CD4-positive, alpha-beta memory T cell (primary cell): ENCODE measurements at regions not wholly inside any gene's neighbourhood (a gene's known extent, or its start where the extent isn't known, plus 50 kb on each side); places are given as distances from the start of the nearest gene placed in this dataset.

Experiments
- CTCF ChIA-PET: fragments of 350-600 bp; sonication (Branson Sonifier 250); formaldehyde crosslinking; loops from one replicate; lab custom pipeline; 2021; ENCODE audit warnings: inconsistent platforms; ENCODE audit not compliant: partially characterized antibody; lab: Charles Lee
- POLR2A ChIA-PET: fragments of 350-600 bp; sonication (Branson Sonifier 250); formaldehyde crosslinking; loops from one replicate; lab custom pipeline; 2021; ENCODE audit not compliant: partially characterized antibody; lab: Charles Lee
- DNase-seq, 5 donors: peaks; one replicate each; pipeline versions ENCODE4 v3.0.0 to v3.0.0-alpha.2; 2020 to 2022; ENCODE audit warnings: mixed read lengths in 1 of 5
- H3K27ac ChIP-seq: one replicate; pipeline ENCODE4 v1.7.0; 2013; ENCODE audit warnings: low read depth, low read length
- H3K27me3 ChIP-seq: 2 replicates; pipeline ENCODE4 v1.7.0; 2013; ENCODE audit warnings: mild to moderate bottlenecking, low read length, moderate library complexity; ENCODE audit not compliant: insufficient read depth
- H3K36me3 ChIP-seq: 2 replicates; pipeline ENCODE4 v1.7.0; 2013; ENCODE audit warnings: mild to moderate bottlenecking, low read length, moderate library complexity; ENCODE audit not compliant: insufficient read depth
- H3K4me1 ChIP-seq: 2 replicates; pipeline ENCODE4 v1.7.0; 2013; ENCODE audit warnings: mild to moderate bottlenecking, low read length, moderate library complexity; ENCODE audit not compliant: insufficient read depth
- H3K4me3 ChIP-seq, 2 donors: one replicate each; pipeline ENCODE4 v1.7.0; 2013; ENCODE audit warnings: low read length in 2 of 2, mild to moderate bottlenecking in 1 of 2
- H3K9me3 ChIP-seq, 2 donors: one replicate each; pipeline ENCODE4 v1.7.0; 2013; ENCODE audit warnings: low read length in 2 of 2, control low read depth in 1 of 2; ENCODE audit not compliant: control insufficient read depth in 1 of 2
- H3K27ac Mint-ChIP-seq, 7 donors: one replicate each; pipeline ENCODE4 v1.8.0; 2020 to 2021; ENCODE audit warnings: mixed read lengths in 7 of 7, mild to moderate bottlenecking in 6 of 7, inconsistent platforms in 3 of 7, moderate library complexity in 3 of 7
- H3K27me3 Mint-ChIP-seq, 2 donors: one replicate each; pipeline ENCODE4 v1.8.0; 2020 to 2021; ENCODE audit warnings: mixed read lengths in 2 of 2
- H3K36me3 Mint-ChIP-seq, 2 donors: one replicate each; pipeline ENCODE4 v1.8.0; 2020 to 2021; ENCODE audit warnings: mixed read lengths in 2 of 2, inconsistent platforms in 1 of 2, mild to moderate bottlenecking in 1 of 2
- H3K4me1 Mint-ChIP-seq, 4 donors: one replicate each; pipeline ENCODE4 v1.8.0; 2020 to 2021; ENCODE audit warnings: mixed read lengths in 4 of 4, mild to moderate bottlenecking in 1 of 4
- H3K4me3 Mint-ChIP-seq, 8 donors: one replicate each; pipeline ENCODE4 v1.8.0; 2020 to 2021; ENCODE audit warnings: mixed read lengths in 8 of 8, mild to moderate bottlenecking in 7 of 8, moderate library complexity in 6 of 8, inconsistent platforms in 3 of 8
- H3K9me3 Mint-ChIP-seq, 8 donors: one replicate each; pipeline ENCODE4 v1.8.0; 2020 to 2021; ENCODE audit warnings: mixed read lengths in 8 of 8, mild to moderate bottlenecking in 5 of 8, inconsistent platforms in 3 of 8, moderate library complexity in 1 of 8
- intact Hi-C: fragments of 100-400 bp; cut with micrococcal nuclease; formaldehyde crosslinking; loops from one replicate; pipeline ENCODE4 v1.15.1; 2023

GRCh38 chr6:12598919-12599318 lies 117.6 kb upstream of the PHACTR1 start:
- H3K27ac ChIP-seq: no peak overlapping the region
- ChIA-PET CTCF (no interaction called here), POLR2A (no interaction called here)
- Mint-ChIP-seq H3K9me3 (no peaks in the 10 kb centered on the region), H3K36me3 (no peaks in the 10 kb centered on the region), H3K27me3 (peaks cover 1 to 9% of the 10 kb centered on the region in 2 donors), H3K4me3 (no peak overlapping the region), H3K4me1 (peaks cover 0 to 1% (median 0%) of the 10 kb centered on the region in 4 donors), H3K27ac (no peak overlapping the region)
- H3K4me1 ChIP-seq: no peaks in the 10 kb centered on the region
- no peaks in the 10 kb centered on the region for H3K9me3 ChIP-seq
- DNase-seq: no peak
- H3K4me3 ChIP-seq: no peak overlapping the region
- no peaks in the 10 kb centered on the region for H3K36me3 ChIP-seq
- H3K27me3 ChIP-seq: no peaks in the 10 kb centered on the region
- intact Hi-C loops: no loop called here

- Mint-ChIP-seq H3K9me3 (no peaks in the 10 kb centered on the region), H3K4me1 (peaks cover 0 to 3% (median 1%) of the 10 kb centered on the region in 4 donors), H3K36me3 (no peaks in the 10 kb centered on the region), H3K27me3 (peaks cover 4 to 6% of the 10 kb centered on the region in 2 donors), H3K27ac (no peak overlapping the region), H3K4me3 (no peak overlapping the region)
- no peak overlapping the region for H3K27ac ChIP-seq
- H3K36me3 ChIP-seq: no peaks in the 10 kb centered on the region
- CTCF ChIA-PET: no interaction called here
- POLR2A ChIA-PET: no interaction called here
- no peak for DNase-seq
- no peaks in the 10 kb centered on the region for H3K9me3 ChIP-seq
- H3K27me3 ChIP-seq: no peaks in the 10 kb centered on the region
- H3K4me1 ChIP-seq: no peaks in the 10 kb centered on the region
- no peak overlapping the region for H3K4me3 ChIP-seq
- intact Hi-C loops: no loop called here
Measured at GRCh38 chr6:12601881-12602280, 114.7 kb upstream of the PHACTR1 start.

GRCh38 chr6:12602342-12602741 lies 114.2 kb upstream of the PHACTR1 start:
- Histone ChIP-seq H3K9me3 (no peaks in the 10 kb centered on the region), H3K36me3 (no peaks in the 10 kb centered on the region), H3K27me3 (no peaks in the 10 kb centered on the region), H3K4me1 (no peaks in the 10 kb centered on the region), H3K4me3 (no peak overlapping the region), H3K27ac (no peak overlapping the region)
- intact Hi-C loops: no loop called here
- no peaks in the 10 kb centered on the region for H3K36me3 Mint-ChIP-seq
- H3K27ac Mint-ChIP-seq: no peak overlapping the region
- peaks cover 0 to 3% (median 1%) of the 10 kb centered on the region in 4 donors for H3K4me1 Mint-ChIP-seq
- H3K27me3 Mint-ChIP-seq: peaks cover 4 to 6% of the 10 kb centered on the region in 2 donors
- no peak overlapping the region for H3K4me3 Mint-ChIP-seq
- POLR2A ChIA-PET: no interaction called here
- no peaks in the 10 kb centered on the region for H3K9me3 Mint-ChIP-seq
- no peak for DNase-seq
- CTCF ChIA-PET: no interaction called here

GRCh38 chr6:12602951-12603672 lies 113.5 kb upstream of the PHACTR1 start:
- H3K9me3 ChIP-seq: no peaks in the 10 kb centered on the region
- no peak overlapping the region for H3K4me3 ChIP-seq
- Mint-ChIP-seq H3K4me3 (no peak overlapping the region), H3K9me3 (no peaks in the 10 kb centered on the region), H3K36me3 (no peaks in the 10 kb centered on the region), H3K4me1 (peaks cover 0 to 3% (median 1%) of the 10 kb centered on the region in 4 donors), H3K27ac (no peak overlapping the region), H3K27me3 (peaks cover 4 to 6% of the 10 kb centered on the region in 2 donors)
- no peak overlapping the region for H3K27ac ChIP-seq
- DNase-seq: no peak
- intact Hi-C loops: no loop called here
- no peaks in the 10 kb centered on the region for H3K36me3 ChIP-seq
- ChIA-PET CTCF (no interaction called here), POLR2A (no interaction called here)
- H3K27me3 ChIP-seq: no peaks in the 10 kb centered on the region
- no peaks in the 10 kb centered on the region for H3K4me1 ChIP-seq

- ChIA-PET POLR2A (no interaction called here), CTCF (no interaction called here)
- Histone ChIP-seq H3K4me3 (no peak overlapping the region), H3K27ac (no peak overlapping the region), H3K36me3 (no peaks in the 10 kb centered on the region), H3K4me1 (no peaks in the 10 kb centered on the region), H3K9me3 (no peaks in the 10 kb centered on the region), H3K27me3 (no peaks in the 10 kb centered on the region)
- H3K27me3 Mint-ChIP-seq: peaks cover 4 to 6% of the 10 kb centered on the region in 2 donors
- DNase-seq: no peak
- H3K9me3 Mint-ChIP-seq: no peaks in the 10 kb centered on the region
- H3K36me3 Mint-ChIP-seq: no peaks in the 10 kb centered on the region
- no peak overlapping the region for H3K27ac Mint-ChIP-seq
- intact Hi-C loops: loop anchor here (2.0 kb wide), 1 partner anchor 1019 kb away; no protein-coding TSS in a partner anchor
- H3K4me3 Mint-ChIP-seq: no peak overlapping the region
- H3K4me1 Mint-ChIP-seq: peaks cover 0 to 3% (median 1%) of the 10 kb centered on the region in 4 donors
Measured at GRCh38 chr6:12603673-12604049, 112.9 kb upstream of the PHACTR1 start.

- H3K27ac ChIP-seq: no peak overlapping the region
- no peaks in the 10 kb centered on the region for H3K27me3 ChIP-seq
- H3K27me3 Mint-ChIP-seq: peaks cover 6 to 7% of the 10 kb centered on the region in 2 donors
- H3K4me1 ChIP-seq: no peaks in the 10 kb centered on the region
- H3K27ac Mint-ChIP-seq: no peak overlapping the region
- DNase-seq: peak in 4 of 5 donors; percentile 14 to 19 (median 18)
- ChIA-PET CTCF (interaction anchor here (0.9 to 1.4 kb wide), 3 partner anchors 24 to 951 kb away, joined by 3 to 9 read pairs (median 4); no protein-coding TSS in a partner anchor), POLR2A (no interaction called here)
- intact Hi-C loops: loop anchor here (2.0 kb wide), 1 partner anchor 1021 kb away; no protein-coding TSS in a partner anchor
- no peaks in the 10 kb centered on the region for H3K36me3 Mint-ChIP-seq
- H3K9me3 Mint-ChIP-seq: no peaks in the 10 kb centered on the region
- H3K4me3 ChIP-seq: no peak overlapping the region
- H3K4me1 Mint-ChIP-seq: peaks cover 0 to 3% (median 1%) of the 10 kb centered on the region in 4 donors
- H3K4me3 Mint-ChIP-seq: no peak overlapping the region
- no peaks in the 10 kb centered on the region for H3K36me3 ChIP-seq
- H3K9me3 ChIP-seq: no peaks in the 10 kb centered on the region
Measured at GRCh38 chr6:12605888-12606345, 110.7 kb upstream of the PHACTR1 start.

- no peak overlapping the region for H3K27ac Mint-ChIP-seq
- no peaks in the 10 kb centered on the region for H3K27me3 ChIP-seq
Measured at GRCh38 chr6:12606616-12607015, 110.0 kb upstream of the PHACTR1 start.

More at GRCh38 chr6:12606616-12607015, 110.0 kb upstream of the PHACTR1 start:
- Histone ChIP-seq H3K36me3 (no peaks in the 10 kb centered on the region), H3K9me3 (no peaks in the 10 kb centered on the region), H3K4me1 (no peaks in the 10 kb centered on the region), H3K4me3 (no peak overlapping the region), H3K27ac (no peak overlapping the region)
- CTCF ChIA-PET: interaction anchor here (0.9 to 1.4 kb wide), 3 partner anchors 25 to 952 kb away, joined by 3 to 9 read pairs (median 4); no protein-coding TSS in a partner anchor
- peaks cover 0 to 3% (median 1%) of the 10 kb centered on the region in 4 donors for H3K4me1 Mint-ChIP-seq
- H3K27me3 Mint-ChIP-seq: peaks cover 7 to 9% of the 10 kb centered on the region in 2 donors
- H3K4me3 Mint-ChIP-seq: no peak overlapping the region
- POLR2A ChIA-PET: no interaction called here
- H3K9me3 Mint-ChIP-seq: no peaks in the 10 kb centered on the region
- DNase-seq: no peak
- intact Hi-C loops: no loop called here
- H3K36me3 Mint-ChIP-seq: no peaks in the 10 kb centered on the region
